ENCODE measurements at regions not wholly inside any gene's neighbourhood (a gene's known extent, or its start where the extent isn't known, plus 50 kb on each side); places are given as distances from the start of the nearest gene placed in this dataset.

DNA sequence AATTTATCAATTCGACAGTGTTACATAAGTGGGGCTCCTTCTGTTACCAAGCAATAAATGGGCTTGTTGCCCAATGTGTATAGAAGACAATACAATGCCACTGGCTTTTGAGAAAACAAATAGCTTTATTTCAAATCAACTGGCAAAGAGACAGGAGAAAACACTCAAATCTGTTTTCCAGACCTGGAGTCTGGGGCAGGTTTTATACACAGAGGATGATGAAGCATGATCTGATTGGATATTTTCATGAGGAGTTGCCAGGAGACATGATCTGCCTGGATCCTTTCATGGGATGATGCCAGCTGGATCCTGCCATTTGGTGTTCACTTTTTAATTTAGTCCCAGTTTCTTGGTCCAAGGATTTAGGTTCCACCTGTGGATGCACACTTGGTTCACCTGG is 287.9 kb downstream of the CXXC4 start:
- H3K4me1 Mint-ChIP-seq (ENCODE audit: low read depth): no peaks in the 10 kb centered on the region
- no peak overlapping the region for H3K27ac Mint-ChIP-seq
- ChIA-PET CTCF (no interaction called here), POLR2A (no interaction called here)
- no peaks in the 10 kb centered on the region for H3K27me3 Mint-ChIP-seq (ENCODE audit: low read depth)
- H3K36me3 Mint-ChIP-seq (ENCODE audit: low read depth): no peaks in the 10 kb centered on the region
- no peak for DNase-seq
- no peak overlapping the region for H3K4me3 Mint-ChIP-seq
- peaks cover 4% of the 10 kb centered on the region for H3K9me3 Mint-ChIP-seq (ENCODE audit: insufficient read depth)
- ATAC-seq: no peak

- Mint-ChIP-seq H3K36me3 (ENCODE audit: low read depth) (no peaks in the 10 kb centered on the region), H3K9me3 (ENCODE audit: insufficient read depth) (peaks cover 11% of the 10 kb centered on the region), H3K27ac (no peak overlapping the region), H3K27me3 (ENCODE audit: low read depth) (no peaks in the 10 kb centered on the region), H3K4me3 (no peak overlapping the region), H3K4me1 (ENCODE audit: low read depth) (no peaks in the 10 kb centered on the region)
- POLR2A ChIA-PET: no interaction called here
- ATAC-seq: no peak
- CTCF ChIA-PET: no interaction called here
- DNase-seq: no peak
Observed at GRCh38 chr4:104205116-104205515, 289.6 kb downstream of the CXXC4 start.

DNA sequence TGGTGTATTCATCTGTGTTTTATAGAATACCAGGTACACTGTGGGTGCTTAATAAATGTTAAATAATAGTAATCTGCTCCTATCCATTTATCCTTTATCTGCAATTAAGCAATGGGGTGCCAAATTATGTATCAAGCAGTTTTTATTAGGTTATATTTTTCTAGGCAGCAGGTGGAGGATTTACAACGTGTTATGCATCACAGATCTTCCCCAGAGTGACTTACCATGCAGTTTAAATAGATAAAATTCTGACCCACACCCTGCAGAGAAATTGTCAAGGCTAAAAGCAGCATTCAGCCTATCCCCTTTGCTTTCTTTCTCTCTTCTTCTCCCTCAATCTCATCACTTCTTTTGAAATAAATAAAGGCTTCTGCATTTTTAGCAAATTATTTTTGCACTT is 306.4 kb downstream of the CXXC4 start:
- no peaks in the 10 kb centered on the region for H3K36me3 Mint-ChIP-seq (ENCODE audit: low read depth)
- CTCF ChIA-PET: no interaction called here
- no peaks in the 10 kb centered on the region for H3K9me3 Mint-ChIP-seq (ENCODE audit: insufficient read depth)
- H3K27me3 Mint-ChIP-seq (ENCODE audit: low read depth): no peaks in the 10 kb centered on the region
- ATAC-seq (no peak), DNase-seq (no peak)
- H3K4me1 Mint-ChIP-seq (ENCODE audit: low read depth): no peaks in the 10 kb centered on the region
- H3K4me3 Mint-ChIP-seq: no peak overlapping the region
- POLR2A ChIA-PET: no interaction called here
- no peak overlapping the region for H3K27ac Mint-ChIP-seq

DNA sequence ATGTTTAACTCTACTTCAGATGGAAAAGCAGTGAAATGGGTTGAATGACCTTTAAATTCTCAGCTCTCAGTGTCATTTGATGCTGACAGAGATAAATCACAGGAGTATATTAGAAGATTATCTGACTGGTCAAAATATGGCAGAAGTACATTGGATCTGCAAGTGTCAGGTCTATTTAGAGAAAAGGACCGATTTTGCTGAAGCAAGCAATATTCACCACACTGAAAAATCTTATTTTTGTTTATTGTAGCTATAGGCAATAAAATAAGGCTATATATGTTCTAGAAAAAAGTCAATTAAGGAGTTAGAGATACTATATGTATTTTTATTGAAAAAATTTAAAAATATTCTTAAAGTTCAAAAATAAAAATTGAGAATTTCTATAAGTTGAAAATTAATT is 325.3 kb downstream of the CXXC4 start:
- DNase-seq: no peak
- no peak overlapping the region for H3K27ac Mint-ChIP-seq
- ChIA-PET POLR2A (no interaction called here), CTCF (no interaction called here)
- ATAC-seq: no peak
- H3K27me3 Mint-ChIP-seq (ENCODE audit: low read depth): no peaks in the 10 kb centered on the region
- no peaks in the 10 kb centered on the region for H3K4me1 Mint-ChIP-seq (ENCODE audit: low read depth)
- H3K4me3 Mint-ChIP-seq: no peak overlapping the region
- H3K36me3 Mint-ChIP-seq (ENCODE audit: low read depth): no peaks in the 10 kb centered on the region
- H3K9me3 Mint-ChIP-seq (ENCODE audit: insufficient read depth): peaks cover 15% of the 10 kb centered on the region

GRCh38 chr4:104166749-104167148 is 327.9 kb downstream of the CXXC4 start:
- Mint-ChIP-seq H3K9me3 (ENCODE audit: insufficient read depth) (peaks cover 8% of the 10 kb centered on the region), H3K36me3 (ENCODE audit: low read depth) (no peaks in the 10 kb centered on the region), H3K4me1 (ENCODE audit: low read depth) (no peaks in the 10 kb centered on the region), H3K4me3 (no peak overlapping the region), H3K27ac (no peak overlapping the region), H3K27me3 (ENCODE audit: low read depth) (no peaks in the 10 kb centered on the region)
- CTCF ChIA-PET: no interaction called here
- ATAC-seq (no peak), DNase-seq (no peak)
- POLR2A ChIA-PET: no interaction called here

GRCh38 chr4:104163820-104164219 is 330.9 kb downstream of the CXXC4 start:
- ChIA-PET POLR2A (no interaction called here), CTCF (no interaction called here)
- Mint-ChIP-seq H3K27me3 (ENCODE audit: low read depth) (no peaks in the 10 kb centered on the region), H3K4me3 (no peak overlapping the region), H3K36me3 (ENCODE audit: low read depth) (no peaks in the 10 kb centered on the region), H3K4me1 (ENCODE audit: low read depth) (no peaks in the 10 kb centered on the region), H3K27ac (no peak overlapping the region), H3K9me3 (ENCODE audit: insufficient read depth) (peaks cover 8% of the 10 kb centered on the region)
- DNase-seq (no peak), ATAC-seq (no peak)

DNA sequence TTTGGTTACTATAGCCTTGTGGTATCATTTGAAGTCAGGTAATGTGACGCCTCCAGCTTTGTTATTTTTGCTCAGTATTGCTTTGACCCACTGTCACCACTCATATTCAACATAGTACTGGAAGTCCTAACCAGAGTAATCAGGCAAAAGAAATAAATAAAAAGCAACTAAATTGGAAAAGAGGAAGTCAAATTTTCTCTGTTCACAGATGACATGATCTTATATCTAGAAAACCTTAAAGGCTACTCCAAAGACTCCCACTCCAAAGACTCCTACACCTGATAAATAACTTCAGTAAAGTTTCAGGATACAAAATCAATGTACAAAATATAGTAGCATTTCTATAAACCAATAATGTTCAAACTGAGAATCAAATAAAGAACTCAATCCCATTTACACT is 348.6 kb downstream of the CXXC4 start:
- CTCF ChIA-PET: no interaction called here
- ATAC-seq: no peak
- Mint-ChIP-seq H3K27ac (no peak overlapping the region), H3K4me3 (no peak overlapping the region), H3K4me1 (ENCODE audit: low read depth) (no peaks in the 10 kb centered on the region), H3K27me3 (ENCODE audit: low read depth) (no peaks in the 10 kb centered on the region), H3K9me3 (ENCODE audit: insufficient read depth) (peaks cover 7% of the 10 kb centered on the region), H3K36me3 (ENCODE audit: low read depth) (no peaks in the 10 kb centered on the region)
- POLR2A ChIA-PET: no interaction called here
- DNase-seq: no peak

- H3K9me3 Mint-ChIP-seq (ENCODE audit: insufficient read depth): no peaks in the 10 kb centered on the region
- ChIA-PET CTCF (no interaction called here), POLR2A (no interaction called here)
- H3K4me3 Mint-ChIP-seq: no peak overlapping the region
- H3K27ac Mint-ChIP-seq: no peak overlapping the region
- no peaks in the 10 kb centered on the region for H3K27me3 Mint-ChIP-seq (ENCODE audit: low read depth)
- ATAC-seq: no peak
- DNase-seq: no peak
- H3K36me3 Mint-ChIP-seq (ENCODE audit: low read depth): no peaks in the 10 kb centered on the region
- no peaks in the 10 kb centered on the region for H3K4me1 Mint-ChIP-seq (ENCODE audit: low read depth)
Observed at GRCh38 chr4:104138116-104138515, 356.6 kb downstream of the CXXC4 start.

- H3K9me3 Mint-ChIP-seq (ENCODE audit: insufficient read depth): no peaks in the 10 kb centered on the region
- H3K4me3 Mint-ChIP-seq: no peak overlapping the region
- ATAC-seq (no peak), DNase-seq (no peak)
- no peak overlapping the region for H3K27ac Mint-ChIP-seq
- no peaks in the 10 kb centered on the region for H3K27me3 Mint-ChIP-seq (ENCODE audit: low read depth)
- H3K4me1 Mint-ChIP-seq (ENCODE audit: low read depth): no peaks in the 10 kb centered on the region
- H3K36me3 Mint-ChIP-seq (ENCODE audit: low read depth): no peaks in the 10 kb centered on the region
- CTCF ChIA-PET: no interaction called here
- POLR2A ChIA-PET: no interaction called here
Observed at GRCh38 chr4:104129243-104129642, 365.5 kb downstream of the CXXC4 start.

GRCh38 chr4:104128850-104129213 is 365.9 kb downstream of the CXXC4 start:
- ATAC-seq (no peak), DNase-seq (no peak)
- ChIA-PET POLR2A (no interaction called here), CTCF (no interaction called here)
- Mint-ChIP-seq H3K4me1 (ENCODE audit: low read depth) (no peaks in the 10 kb centered on the region), H3K4me3 (no peak overlapping the region), H3K27me3 (ENCODE audit: low read depth) (no peaks in the 10 kb centered on the region), H3K36me3 (ENCODE audit: low read depth) (no peaks in the 10 kb centered on the region), H3K27ac (no peak overlapping the region), H3K9me3 (ENCODE audit: insufficient read depth) (no peaks in the 10 kb centered on the region)

DNA sequence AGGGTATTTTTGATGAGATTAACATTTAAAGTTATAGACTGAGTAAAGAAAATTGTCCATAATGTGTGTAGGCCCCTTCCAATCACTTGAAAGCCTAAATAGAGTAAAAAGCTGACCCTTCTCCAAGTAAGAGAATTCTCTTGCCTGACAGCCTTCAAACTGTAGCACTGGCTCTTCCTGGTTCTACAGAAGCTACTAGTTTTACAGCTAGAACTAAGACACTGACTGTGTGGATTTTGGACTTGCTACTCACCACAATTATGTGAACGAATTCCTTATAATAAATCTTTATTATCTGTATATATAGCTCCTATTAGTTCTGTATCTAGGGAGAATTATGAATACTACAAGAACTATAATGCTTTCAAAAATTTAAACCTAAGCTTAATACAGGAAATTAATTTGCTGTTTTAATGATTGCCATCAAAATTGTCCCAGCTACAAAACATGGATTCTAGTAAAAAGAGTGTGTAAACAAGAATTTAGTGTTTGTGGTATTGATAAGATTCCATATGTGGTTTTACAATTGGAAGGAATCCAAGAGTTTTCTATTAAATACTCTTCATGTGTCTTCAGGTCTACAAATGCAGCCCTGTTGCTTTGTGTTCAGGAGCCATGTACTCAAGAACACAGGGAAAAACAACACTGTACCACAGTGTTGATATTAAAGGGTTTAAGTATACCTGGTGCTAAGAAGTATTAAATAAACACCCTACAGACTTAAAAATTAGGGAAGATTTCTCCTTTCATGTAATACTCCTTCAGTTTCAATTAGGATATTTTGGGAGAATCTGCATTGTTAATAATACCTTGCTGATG is 366.5 kb downstream of the CXXC4 start:
- ATAC-seq (no peak), DNase-seq (no peak)
- no peak overlapping the region for H3K4me3 Mint-ChIP-seq
- ChIA-PET POLR2A (no interaction called here), CTCF (no interaction called here)
- H3K27ac Mint-ChIP-seq: no peak overlapping the region
- no peaks in the 10 kb centered on the region for H3K36me3 Mint-ChIP-seq (ENCODE audit: low read depth)
- no peaks in the 10 kb centered on the region for H3K27me3 Mint-ChIP-seq (ENCODE audit: low read depth)
- no peaks in the 10 kb centered on the region for H3K4me1 Mint-ChIP-seq (ENCODE audit: low read depth)
- no peaks in the 10 kb centered on the region for H3K9me3 Mint-ChIP-seq (ENCODE audit: insufficient read depth)

GRCh38 chr4:104123021-104123420 is 371.7 kb downstream of the CXXC4 start:
- ChIA-PET CTCF (no interaction called here), POLR2A (no interaction called here)
- DNase-seq: no peak
- Mint-ChIP-seq H3K27ac (no peak overlapping the region), H3K27me3 (ENCODE audit: low read depth) (no peaks in the 10 kb centered on the region), H3K4me1 (ENCODE audit: low read depth) (no peaks in the 10 kb centered on the region), H3K4me3 (no peak overlapping the region), H3K9me3 (ENCODE audit: insufficient read depth) (no peaks in the 10 kb centered on the region), H3K36me3 (ENCODE audit: low read depth) (no peaks in the 10 kb centered on the region)
- no peak for ATAC-seq

DNA sequence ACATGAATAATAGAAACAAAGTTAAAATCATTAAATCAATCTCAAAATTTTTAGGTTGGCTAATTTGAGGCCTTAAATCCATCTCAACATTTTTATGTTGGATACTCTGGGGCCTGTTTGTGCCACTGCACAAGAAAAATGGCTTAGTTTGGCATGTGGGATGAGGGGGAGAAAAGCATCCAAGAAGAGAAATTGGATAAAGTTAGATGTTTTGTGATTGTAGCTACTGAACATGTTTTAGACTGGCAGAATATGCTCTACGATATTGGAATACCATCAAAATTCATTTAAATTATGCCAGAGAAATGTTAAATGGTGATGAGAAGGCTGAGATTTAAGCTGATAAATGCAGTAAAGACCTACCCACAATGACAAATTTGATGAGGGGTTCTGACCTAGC is 376.9 kb downstream of the CXXC4 start:
- Mint-ChIP-seq H3K4me1 (ENCODE audit: low read depth) (no peaks in the 10 kb centered on the region), H3K36me3 (ENCODE audit: low read depth) (no peaks in the 10 kb centered on the region), H3K27ac (no peak overlapping the region), H3K27me3 (ENCODE audit: low read depth) (no peaks in the 10 kb centered on the region), H3K9me3 (ENCODE audit: insufficient read depth) (peaks cover 3% of the 10 kb centered on the region), H3K4me3 (no peak overlapping the region)
- ATAC-seq (no peak), DNase-seq (no peak)
- ChIA-PET POLR2A (no interaction called here), CTCF (no interaction called here)
